GM10266 (cell line): ENCODE measurements at regions not wholly inside any gene's neighbourhood (a gene's known extent, or its start where the extent isn't known, plus 50 kb on each side); places are given as distances from the start of the nearest gene placed in this dataset.

Experiments
- DNase-seq: peaks from one replicate; pipeline ENCODE4 v3.0.0; 2012; ENCODE audit errors: extremely low spot score
- CTCF ChIP-seq: IDR thresholded peaks from 2 replicates; pipeline ENCODE4 v1.5.1; 2012; ENCODE audit warnings: mild to moderate bottlenecking, low read depth; ENCODE audit not compliant: control insufficient read depth, insufficient read depth; ENCODE audit errors: missing control alignments

GRCh38 chr9:18018661-18019060 is 439.8 kb downstream of the SH3GL2 start:
- no peak for TF ChIP-seq CTCF
- no peak for DNase-seq

- DNase-seq, result no peak
- TF ChIP-seq CTCF, result no peak
These were observed 441.4 kb downstream of the SH3GL2 start for GRCh38 chr9:18020121-18020745.

- no peak for TF ChIP-seq CTCF
- no peak for DNase-seq
These were observed 443.8 kb downstream of the SH3GL2 start for GRCh38 chr9:18022642-18023041.

- no peak for TF ChIP-seq CTCF
- no peak for DNase-seq
These were observed 444.5 kb downstream of the SH3GL2 start for GRCh38 chr9:18023332-18023731.

- no peak for DNase-seq
- TF ChIP-seq CTCF, result no peak
These were observed 441.3 kb upstream of the ADAMTSL1 start for GRCh38 chr9:18032636-18033035.

GRCh38 chr9:18036422-18037187 is 437.3 kb upstream of the ADAMTSL1 start:
- DNase-seq, result no peak
- no peak for TF ChIP-seq CTCF

GRCh38 chr9:18037981-18038380 is 436.0 kb upstream of the ADAMTSL1 start:
- TF ChIP-seq CTCF, result no peak
- DNase-seq, result no peak
